Body of pancreas (tissue), 4 donors: ENCODE measurements at regions not wholly inside any gene's neighbourhood (a gene's known extent, or its start where the extent isn't known, plus 50 kb on each side); places are given as distances from the start of the nearest gene placed in this dataset.

Source experiments
- ATAC-seq: fragments of 150-250 bp; one replicate; pipeline ENCODE4 v1.9.1; 2016
- DNase-seq, 4 donors: peaks; one replicate each; pipeline ENCODE4 v3.0.0-alpha.2; 2019
- H3K27ac ChIP-seq, 4 donors: fragments of 200-600 bp; sonication (generic); 1 replicate in 3 of 4; 2 replicates in 1 of 4; pipeline versions ENCODE4 v1.5.1 to v1.6.1; 2016 to 2019; ENCODE audit warnings: mild to moderate bottlenecking in 1 of 4, mixed read lengths in 1 of 4, moderate library complexity in 1 of 4
- H3K27me3 ChIP-seq, 2 donors: fragments of 200-600 bp; sonication (generic); one replicate each; pipeline ENCODE4 v1.6.0; 2016; ENCODE audit warnings: mild to moderate bottlenecking in 1 of 2
- H3K36me3 ChIP-seq, 2 donors: fragments of 200-600 bp; sonication (generic); replicated peaks in 1 of 2; 2 replicates each; pipeline ENCODE4 v1.5.1; 2016; ENCODE audit warnings: low read depth in 2 of 2; ENCODE audit not compliant: insufficient read depth in 1 of 2
- H3K4me1 ChIP-seq: fragments of 200-600 bp; sonication (generic); one replicate; pipeline ENCODE4 v1.6.0; 2016
- H3K4me3 ChIP-seq, 2 donors: fragments of 200-600 bp; sonication (generic); 1 replicate in 1 of 2; 2 replicates in 1 of 2; pipeline ENCODE4 v1.5.1; 2016 to 2019
- H3K9me3 ChIP-seq, 3 donors: fragments of 200-600 bp; sonication (generic); 1 replicate in 2 of 3; 2 replicates in 1 of 3; pipeline ENCODE4 v1.5.1; 2016
- CTCF ChIP-seq, 7 experiments: fragments of 450-650 bp in 4 of 7; fragments of 200-600 bp in 3 of 7; sonication (generic) in 3 of 7; IDR thresholded peaks; one replicate each; pipeline ENCODE4 v1.5.1; 2016 to 2019; ENCODE audit warnings: antibody characterized with exemption in 7 of 7
- POLR2A ChIP-seq, 3 donors: fragments of 450-650 bp; IDR thresholded peaks; one replicate each; pipeline ENCODE4 v1.6.1; 2016; ENCODE audit warnings: antibody characterized with exemption in 3 of 3, mild to moderate bottlenecking in 2 of 3
- WGBS, 2 donors: methylation state at CpG; one replicate each; pipeline ENCODE4 v1.1.5; 2017; 5-methylcytosine and 5-hydroxymethylcytosine counted together
- intact Hi-C: fragments of 100-400 bp; cut with DNase I; formaldehyde crosslinking; loops from one replicate; pipeline ENCODE4 v1.15.1; 2023

GRCh38 chr4:11894977-11895376 is 466.3 kb upstream of the HS3ST1 start:
- DNase-seq (no peak), ATAC-seq (no peak)
- 43 to 49% methylated on average over 2 of the region's 2 CpGs for WGBS, 2 donors
- Histone ChIP-seq H3K27me3 (no peaks in the 10 kb centered on the region), H3K4me1 (no peaks in the 10 kb centered on the region), H3K36me3 (no peaks in the 10 kb centered on the region), H3K4me3 (no peak overlapping the region), H3K9me3 (no peaks in the 10 kb centered on the region), H3K27ac (no peak overlapping the region)
- intact Hi-C loops, result no loop called here
- TF ChIP-seq POLR2A (IDR thresholded peaks at IDR 0.05), result no peak
- no peak for TF ChIP-seq CTCF (IDR thresholded peaks at IDR 0.05)

GRCh38 chr4:11894221-11894620 is 465.5 kb upstream of the HS3ST1 start:
- Histone ChIP-seq H3K9me3 (no peaks in the 10 kb centered on the region), H3K36me3 (no peaks in the 10 kb centered on the region), H3K4me3 (no peak overlapping the region), H3K27me3 (no peaks in the 10 kb centered on the region), H3K27ac (no peak overlapping the region), H3K4me1 (no peaks in the 10 kb centered on the region)
- DNase-seq, result no peak
- intact Hi-C loops, result no loop called here
- WGBS, 2 donors, result 71% methylated on average over 3 of the region's 3 CpGs
- ATAC-seq, result no peak
- no peak for TF ChIP-seq POLR2A (IDR thresholded peaks at IDR 0.05)
- no peak for TF ChIP-seq CTCF (IDR thresholded peaks at IDR 0.05)

GRCh38 chr4:11889099-11889498 is 460.4 kb upstream of the HS3ST1 start:
- Histone ChIP-seq H3K9me3 (no peaks in the 10 kb centered on the region), H3K4me1 (no peaks in the 10 kb centered on the region), H3K36me3 (no peaks in the 10 kb centered on the region), H3K27me3 (no peaks in the 10 kb centered on the region), H3K4me3 (no peak overlapping the region), H3K27ac (no peak overlapping the region)
- DNase-seq (no peak), ATAC-seq (no peak)
- 56 to 67% methylated on average over 2 of the region's 2 CpGs for WGBS, 2 donors
- TF ChIP-seq POLR2A (IDR thresholded peaks at IDR 0.05) (no peak), CTCF (IDR thresholded peaks at IDR 0.05) (no peak)
- intact Hi-C loops, result no loop called here

GRCh38 chr4:11881947-11882346 is 453.3 kb upstream of the HS3ST1 start:
- H3K9me3 ChIP-seq, result no peaks in the 10 kb centered on the region
- ATAC-seq (no peak), DNase-seq (no peak)
- no peaks in the 10 kb centered on the region for H3K27me3 ChIP-seq
- H3K4me1 ChIP-seq, result no peaks in the 10 kb centered on the region
- no peak overlapping the region for H3K4me3 ChIP-seq
- TF ChIP-seq POLR2A (IDR thresholded peaks at IDR 0.05) (no peak), CTCF (IDR thresholded peaks at IDR 0.05) (no peak)
- no peak overlapping the region for H3K27ac ChIP-seq
- H3K36me3 ChIP-seq, result no peaks in the 10 kb centered on the region
- intact Hi-C loops, result no loop called here

GRCh38 chr4:11881364-11881763 is 452.7 kb upstream of the HS3ST1 start:
- Histone ChIP-seq H3K9me3 (no peaks in the 10 kb centered on the region), H3K4me3 (no peak overlapping the region), H3K27me3 (no peaks in the 10 kb centered on the region), H3K36me3 (no peaks in the 10 kb centered on the region), H3K4me1 (no peaks in the 10 kb centered on the region), H3K27ac (no peak overlapping the region)
- ATAC-seq (no peak), DNase-seq (no peak)
- no peak for TF ChIP-seq CTCF (IDR thresholded peaks at IDR 0.05)
- no peak for TF ChIP-seq POLR2A (IDR thresholded peaks at IDR 0.05)
- intact Hi-C loops, result no loop called here
